ENCODE measurements at regions not wholly inside any gene's neighbourhood (a gene's known extent, or its start where the extent isn't known, plus 50 kb on each side); places are given as distances from the start of the nearest gene placed in this dataset.

DNA sequence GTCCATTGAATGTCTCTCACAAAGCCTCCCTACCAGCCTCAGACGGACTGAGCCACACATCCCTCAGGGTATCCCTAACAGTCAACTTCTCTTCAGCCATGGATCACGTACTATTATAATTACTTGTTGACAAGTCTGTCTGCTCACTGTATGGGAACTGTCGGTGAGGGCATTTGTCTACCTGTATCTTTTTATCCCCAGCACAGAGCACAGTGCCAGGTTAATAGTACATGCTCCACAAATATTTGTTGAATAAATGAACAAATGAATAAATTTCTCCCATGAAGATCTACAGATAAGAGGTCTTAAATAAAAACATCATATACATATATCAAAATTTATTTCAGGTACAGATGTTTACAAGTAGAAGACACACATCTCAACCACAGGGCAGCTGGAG lies 414.0 kb downstream of the SOX9 start:
- TF ChIP-seq GATA2 (IDR thresholded peaks at IDR 0.05; ENCODE audit: low read depth, low read length) (no peak), GATA3 (IDR thresholded peaks at IDR 0.05; ENCODE audit: low read depth, low read length) (no peak)
